Vagina (tissue), 2 donors: ENCODE measurements at regions not wholly inside any gene's neighbourhood (a gene's known extent, or its start where the extent isn't known, plus 50 kb on each side); places are given as distances from the start of the nearest gene placed in this dataset.

Experiments
- CTCF ChIP-seq, 3 experiments: fragments of 450-650 bp in 2 of 3; fragments of 200-600 bp in 1 of 3; sonication (generic) in 1 of 3; IDR thresholded peaks; one replicate each; pipeline ENCODE4 v1.5.1; 2017 to 2019; ENCODE audit warnings: antibody characterized with exemption in 3 of 3, mild to moderate bottlenecking in 2 of 3, moderate library complexity in 2 of 3
- POLR2AphosphoS5 ChIP-seq, 2 donors: sonication (generic); formaldehyde crosslinking; IDR thresholded peaks; one replicate each; pipeline ENCODE4 v1.9.0; 2017; ENCODE audit warnings: antibody characterized with exemption in 2 of 2, mild to moderate bottlenecking in 2 of 2, low read depth in 1 of 2; ENCODE audit not compliant: insufficient read depth in 1 of 2

GRCh38 chr21:18819507-18819906 lies 415.9 kb upstream of the TMPRSS15 start:
- TF ChIP-seq CTCF (IDR thresholded peaks at IDR 0.05) (no peak), POLR2AphosphoS5 (IDR thresholded peaks at IDR 0.05; ENCODE audit: insufficient read depth in 1 of 2, low read depth in 1 of 2) (no peak)
